ENCODE measurements at regions not wholly inside any gene's neighbourhood (a gene's known extent, or its start where the extent isn't known, plus 50 kb on each side); places are given as distances from the start of the nearest gene placed in this dataset.

DNA sequence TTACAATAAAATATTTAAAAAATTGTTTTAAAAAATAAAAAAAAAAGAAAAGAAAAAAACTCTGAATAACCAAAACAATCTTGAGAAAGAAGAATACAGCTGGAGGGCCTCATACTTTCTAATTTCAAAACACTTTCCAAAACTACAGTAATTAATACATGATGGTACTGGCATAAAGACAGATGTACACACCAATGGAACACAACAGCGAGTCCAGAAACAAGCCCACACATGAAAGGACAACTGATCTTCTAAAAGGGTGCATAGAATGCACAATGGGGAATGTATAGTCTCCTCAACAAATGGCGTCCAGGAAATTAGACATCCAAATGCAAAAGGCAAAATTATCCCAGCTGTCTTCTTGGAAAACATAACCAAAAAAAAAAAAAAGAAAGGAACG lies 99.6 kb downstream of the LURAP1L start:
- Histone ChIP-seq H3K27me3 (ENCODE audit: low read depth) (no peaks in the 10 kb centered on the region), H3K27ac (replicated peaks) (no peak overlapping the region), H3K4me1 (peaks cover 7% of the 10 kb centered on the region), H3K9me3 (replicated peaks) (peaks cover 3% of the 10 kb centered on the region), H3K36me3 (no peaks in the 10 kb centered on the region), H3K4me3 (no peak overlapping the region)
- TF ChIP-seq, protein P1, sequence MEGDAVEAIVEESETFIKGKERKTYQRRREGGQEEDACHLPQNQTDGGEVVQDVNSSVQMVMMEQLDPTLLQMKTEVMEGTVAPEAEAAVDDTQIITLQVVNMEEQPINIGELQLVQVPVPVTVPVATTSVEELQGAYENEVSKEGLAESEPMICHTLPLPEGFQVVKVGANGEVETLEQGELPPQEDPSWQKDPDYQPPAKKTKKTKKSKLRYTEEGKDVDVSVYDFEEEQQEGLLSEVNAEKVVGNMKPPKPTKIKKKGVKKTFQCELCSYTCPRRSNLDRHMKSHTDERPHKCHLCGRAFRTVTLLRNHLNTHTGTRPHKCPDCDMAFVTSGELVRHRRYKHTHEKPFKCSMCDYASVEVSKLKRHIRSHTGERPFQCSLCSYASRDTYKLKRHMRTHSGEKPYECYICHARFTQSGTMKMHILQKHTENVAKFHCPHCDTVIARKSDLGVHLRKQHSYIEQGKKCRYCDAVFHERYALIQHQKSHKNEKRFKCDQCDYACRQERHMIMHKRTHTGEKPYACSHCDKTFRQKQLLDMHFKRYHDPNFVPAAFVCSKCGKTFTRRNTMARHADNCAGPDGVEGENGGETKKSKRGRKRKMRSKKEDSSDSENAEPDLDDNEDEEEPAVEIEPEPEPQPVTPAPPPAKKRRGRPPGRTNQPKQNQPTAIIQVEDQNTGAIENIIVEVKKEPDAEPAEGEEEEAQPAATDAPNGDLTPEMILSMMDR (IDR thresholded peaks at IDR 0.05; ENCODE audit: borderline replicate concordance): no peak
- DNase-seq: no peak
- intact Hi-C loops (cut with micrococcal nuclease): no loop called here

GRCh38 chr9:12875191-12875590 lies 100.4 kb downstream of the LURAP1L start:
- peaks cover 7% of the 10 kb centered on the region for H3K4me1 ChIP-seq
- H3K4me3 ChIP-seq: no peak overlapping the region
- no peaks in the 10 kb centered on the region for H3K36me3 ChIP-seq
- no peaks in the 10 kb centered on the region for H3K27me3 ChIP-seq (ENCODE audit: low read depth)
- H3K9me3 ChIP-seq (replicated peaks): peaks cover 3% of the 10 kb centered on the region
- DNase-seq: no peak
- TF ChIP-seq, protein P1 (IDR thresholded peaks at IDR 0.05; ENCODE audit: borderline replicate concordance): no peak
- no peak overlapping the region for H3K27ac ChIP-seq (replicated peaks)
- intact Hi-C loops (cut with micrococcal nuclease): no loop called here

DNA sequence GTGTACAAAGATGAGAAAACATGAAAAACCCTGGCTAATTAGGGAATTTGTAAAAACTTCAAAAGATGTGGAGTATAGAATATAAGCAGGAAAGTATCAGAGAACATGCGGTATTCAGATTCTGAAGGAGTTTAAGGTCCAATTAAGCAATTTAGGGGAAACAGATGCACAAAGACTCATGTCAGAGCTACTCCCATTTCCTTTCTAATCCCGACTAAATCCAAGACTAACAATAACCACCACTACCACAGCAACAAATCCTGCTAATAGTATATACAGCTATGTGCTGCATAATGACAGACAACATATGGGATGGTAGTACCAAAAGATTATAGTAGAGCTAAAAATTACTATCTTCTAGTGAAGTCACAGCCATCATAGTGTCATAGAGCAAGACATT lies 102.1 kb downstream of the LURAP1L start:
- peak overlapping the region; percentile 9 for H3K27ac ChIP-seq (replicated peaks)
- intact Hi-C loops (cut with micrococcal nuclease): no loop called here
- H3K27me3 ChIP-seq (ENCODE audit: low read depth): no peaks in the 10 kb centered on the region
- no peak overlapping the region for H3K4me3 ChIP-seq
- H3K36me3 ChIP-seq: no peaks in the 10 kb centered on the region
- peaks cover 7% of the 10 kb centered on the region for H3K4me1 ChIP-seq
- DNase-seq: no peak
- peaks cover under 1% of the 10 kb centered on the region for H3K9me3 ChIP-seq (replicated peaks)
- TF ChIP-seq, protein P1 (IDR thresholded peaks at IDR 0.05; ENCODE audit: borderline replicate concordance): no peak

- Histone ChIP-seq H3K27me3 (ENCODE audit: low read depth) (no peaks in the 10 kb centered on the region), H3K4me1 (peaks cover 12% of the 10 kb centered on the region), H3K9me3 (replicated peaks) (no peaks in the 10 kb centered on the region), H3K4me3 (no peak overlapping the region), H3K27ac (replicated peaks) (no peak overlapping the region), H3K36me3 (no peaks in the 10 kb centered on the region)
- intact Hi-C loops (cut with micrococcal nuclease): no loop called here
- no peak for DNase-seq
- TF ChIP-seq, protein P1 (IDR thresholded peaks at IDR 0.05; ENCODE audit: borderline replicate concordance): no peak
Observed at GRCh38 chr9:12878351-12878978, 103.6 kb downstream of the LURAP1L start.

GRCh38 chr9:12879961-12880360 lies 105.1 kb downstream of the LURAP1L start:
- TF ChIP-seq, protein P1 (IDR thresholded peaks at IDR 0.05; ENCODE audit: borderline replicate concordance): no peak
- H3K27ac ChIP-seq (replicated peaks): no peak overlapping the region
- H3K9me3 ChIP-seq (replicated peaks): no peaks in the 10 kb centered on the region
- intact Hi-C loops (cut with micrococcal nuclease): loop anchor here (5.0 kb wide), 1 partner anchor 158 kb away; no protein-coding TSS in a partner anchor
- no peaks in the 10 kb centered on the region for H3K36me3 ChIP-seq
- no peak overlapping the region for H3K4me3 ChIP-seq
- peaks cover 12% of the 10 kb centered on the region for H3K4me1 ChIP-seq
- H3K27me3 ChIP-seq (ENCODE audit: low read depth): no peaks in the 10 kb centered on the region
- DNase-seq: no peak

Data from left ventricle myocardium inferior (tissue), 1 donor.